ENCODE measurements at regions not wholly inside any gene's neighbourhood (a gene's known extent, or its start where the extent isn't known, plus 50 kb on each side); places are given as distances from the start of the nearest gene placed in this dataset.

GRCh38 chr5:167207081-167207480 is 1084.4 kb upstream of the WWC1 start:
- TF ChIP-seq CTCF (IDR thresholded peaks at IDR 0.05) (no peak), POLR2A (IDR thresholded peaks at IDR 0.05) (no peak)
